ENCODE measurements at regions not wholly inside any gene's neighbourhood (a gene's known extent, or its start where the extent isn't known, plus 50 kb on each side); places are given as distances from the start of the nearest gene placed in this dataset.

GRCh38 chr4:32349026-32349425 is 1628.9 kb downstream of the PCDH7 start (continued):
- TF ChIP-seq CTBP2 (IDR thresholded peaks at IDR 0.05; ENCODE audit: borderline replicate concordance, insufficient read depth, insufficient read length, low read length) (no peak), SRF (IDR thresholded peaks at IDR 0.05; ENCODE audit: low read depth, low read length) (no peak), KDM4A (IDR thresholded peaks at IDR 0.05; ENCODE audit: low read depth, low read length, severe bottlenecking) (no peak), EGR1 (IDR thresholded peaks at IDR 0.05; ENCODE audit: borderline replicate concordance, low read depth, low read length) (no peak), BACH1 (IDR thresholded peaks at IDR 0.05; ENCODE audit: low read length) (no peak), E2F6 (IDR thresholded peaks at IDR 0.05) (no peak)
